ENCODE measurements at regions not wholly inside any gene's neighbourhood (a gene's known extent, or its start where the extent isn't known, plus 50 kb on each side); places are given as distances from the start of the nearest gene placed in this dataset.

DNA sequence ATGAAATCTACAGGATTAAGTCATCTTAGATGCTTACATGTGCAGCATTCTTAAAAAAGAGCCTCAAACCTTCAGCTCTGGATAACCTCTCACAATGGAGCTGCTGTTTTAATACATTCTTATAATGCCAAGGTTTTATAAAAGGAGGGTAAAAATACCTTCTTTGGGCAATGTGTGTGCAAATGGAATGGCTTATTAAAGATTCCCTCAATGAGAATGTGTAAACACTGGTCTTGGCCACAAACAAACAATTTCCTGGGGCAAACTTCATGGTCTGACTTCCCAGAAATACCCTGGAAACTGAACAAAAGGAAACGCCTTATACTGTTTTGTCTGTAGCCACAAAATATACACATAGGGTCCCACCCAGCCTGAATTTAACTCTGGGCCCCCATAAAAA is 148.6 kb upstream of the INTU start:
- no peaks in the 10 kb centered on the region for H3K9me1 ChIP-seq (replicated peaks; ENCODE audit: control insufficient read depth, extremely low read depth, insufficient read depth, low read length)
- H3K27ac ChIP-seq (ENCODE audit: insufficient read depth, low read depth, low read length): no peak overlapping the region
- intact Hi-C loops (cut with micrococcal nuclease) (no loop called here), dilution Hi-C loops (cut with MboI; ENCODE audit: extremely low pct_ligation_motif_present, low sequenced_read_pairs) (no loop called here)
- CTCF ChIA-PET: interaction anchor here (0.7 kb wide), 2 partner anchors 9 to 248 kb away, joined by 3 read pairs; no protein-coding TSS in a partner anchor
- POLR2A ChIA-PET: no interaction called here
- H3K4me1 ChIP-seq (ENCODE audit: control insufficient read depth, extremely low read depth, insufficient read depth, low read length): no peaks in the 10 kb centered on the region
- H4K20me1 ChIP-seq (replicated peaks; ENCODE audit: control insufficient read depth, extremely low read depth, insufficient read depth, low read length): no peaks in the 10 kb centered on the region
- H3K4me3 ChIP-seq (replicated peaks in 1 of 3; ENCODE audit: insufficient read depth in 1 of 3, low read depth in 1 of 3, low read length in 3 of 3): no peak overlapping the region
- no peaks in the 10 kb centered on the region for H3K36me3 ChIP-seq (ENCODE audit: control insufficient read depth in 2 of 2, extremely low read depth in 1 of 2, insufficient read depth in 2 of 2, low read length in 2 of 2)
- TF ChIP-seq EZH2 (IDR thresholded peaks at IDR 0.05; ENCODE audit: borderline replicate concordance, low read depth, low read length, severe bottlenecking) (no peak), MYC (IDR thresholded peaks at IDR 0.05; ENCODE audit: low read depth, low read length) (no peak), FOS (IDR thresholded peaks at IDR 0.05; ENCODE audit: borderline replicate concordance, insufficient read depth, low read length) (no peak), POLR2A (IDR thresholded peaks at IDR 0.05; ENCODE audit: low read depth, low read length) (no peak), POLR2AphosphoS5 (IDR thresholded peaks at IDR 0.05; ENCODE audit: insufficient read depth, low read depth, low read length) (no peak), GATA2 (IDR thresholded peaks at IDR 0.05; ENCODE audit: insufficient read depth, insufficient read length, low read depth, low read length) (no peak), JUN (IDR thresholded peaks at IDR 0.05; ENCODE audit: borderline replicate concordance, insufficient read depth, insufficient read length, low read depth) (no peak)
- TF ChIP-seq, protein P1, sequence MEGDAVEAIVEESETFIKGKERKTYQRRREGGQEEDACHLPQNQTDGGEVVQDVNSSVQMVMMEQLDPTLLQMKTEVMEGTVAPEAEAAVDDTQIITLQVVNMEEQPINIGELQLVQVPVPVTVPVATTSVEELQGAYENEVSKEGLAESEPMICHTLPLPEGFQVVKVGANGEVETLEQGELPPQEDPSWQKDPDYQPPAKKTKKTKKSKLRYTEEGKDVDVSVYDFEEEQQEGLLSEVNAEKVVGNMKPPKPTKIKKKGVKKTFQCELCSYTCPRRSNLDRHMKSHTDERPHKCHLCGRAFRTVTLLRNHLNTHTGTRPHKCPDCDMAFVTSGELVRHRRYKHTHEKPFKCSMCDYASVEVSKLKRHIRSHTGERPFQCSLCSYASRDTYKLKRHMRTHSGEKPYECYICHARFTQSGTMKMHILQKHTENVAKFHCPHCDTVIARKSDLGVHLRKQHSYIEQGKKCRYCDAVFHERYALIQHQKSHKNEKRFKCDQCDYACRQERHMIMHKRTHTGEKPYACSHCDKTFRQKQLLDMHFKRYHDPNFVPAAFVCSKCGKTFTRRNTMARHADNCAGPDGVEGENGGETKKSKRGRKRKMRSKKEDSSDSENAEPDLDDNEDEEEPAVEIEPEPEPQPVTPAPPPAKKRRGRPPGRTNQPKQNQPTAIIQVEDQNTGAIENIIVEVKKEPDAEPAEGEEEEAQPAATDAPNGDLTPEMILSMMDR (IDR thresholded peaks at IDR 0.05; ENCODE audit: extremely low read depth in 1 of 2, insufficient read depth in 1 of 2, low read depth in 1 of 2, low read length in 2 of 2): no peak
- TF ChIP-seq, protein P2, sequence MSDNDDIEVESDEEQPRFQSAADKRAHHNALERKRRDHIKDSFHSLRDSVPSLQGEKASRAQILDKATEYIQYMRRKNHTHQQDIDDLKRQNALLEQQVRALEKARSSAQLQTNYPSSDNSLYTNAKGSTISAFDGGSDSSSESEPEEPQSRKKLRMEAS (IDR thresholded peaks at IDR 0.05; ENCODE audit: insufficient read depth, insufficient read length): no peak
- no peaks in the 10 kb centered on the region for H3K9me3 ChIP-seq (replicated peaks; ENCODE audit: control insufficient read depth, insufficient read depth, low read length)
- H3K79me2 ChIP-seq (ENCODE audit: control insufficient read depth, insufficient read depth, low read length): no peaks in the 10 kb centered on the region
- DNase-seq (ENCODE audit: low read depth, low spot score) (no peak), FAIRE-seq (no peak)
- no peak overlapping the region for H3K9ac ChIP-seq (replicated peaks; ENCODE audit: extremely low read depth, insufficient read depth, low read length)
- no TSS peak for BruUV-seq (replicated peaks)
- no peaks in the 10 kb centered on the region for H3K27me3 ChIP-seq (ENCODE audit: control insufficient read depth in 2 of 2, insufficient read depth in 2 of 2, low read length in 2 of 2)
- no peak overlapping the region for H3K4me2 ChIP-seq (ENCODE audit: insufficient read depth, low read length)
- no peak overlapping the region for H2AFZ ChIP-seq (ENCODE audit: low read depth, low read length)
